Adrenal gland (tissue), 5 donors: ENCODE measurements at regions not wholly inside any gene's neighbourhood (a gene's known extent, or its start where the extent isn't known, plus 50 kb on each side); places are given as distances from the start of the nearest gene placed in this dataset.

Source experiments
- POLR2A ChIP-seq, 2 donors: fragments of 450-650 bp; IDR thresholded peaks; one replicate each; pipeline ENCODE4 v1.6.1; 2017; ENCODE audit warnings: antibody characterized with exemption in 2 of 2, mild to moderate bottlenecking in 2 of 2, moderate library complexity in 1 of 2
- TF ChIP-seq, protein P1 (sequence below), 6 experiments: fragments of 450-650 bp in 4 of 6; fragments of 200-600 bp in 2 of 6; sonication (generic) in 1 of 6; IDR thresholded peaks; 1 replicate in 5 of 6; 2 replicates in 1 of 6; pipeline versions ENCODE4 v1.5.1 to v1.8.0; 2016 to 2021; ENCODE audit warnings: antibody characterized with exemption in 6 of 6, mild to moderate bottlenecking in 2 of 6, moderate library complexity in 1 of 6
- donor health status: DM: no; HTN: no; CAD: no.

DNA sequence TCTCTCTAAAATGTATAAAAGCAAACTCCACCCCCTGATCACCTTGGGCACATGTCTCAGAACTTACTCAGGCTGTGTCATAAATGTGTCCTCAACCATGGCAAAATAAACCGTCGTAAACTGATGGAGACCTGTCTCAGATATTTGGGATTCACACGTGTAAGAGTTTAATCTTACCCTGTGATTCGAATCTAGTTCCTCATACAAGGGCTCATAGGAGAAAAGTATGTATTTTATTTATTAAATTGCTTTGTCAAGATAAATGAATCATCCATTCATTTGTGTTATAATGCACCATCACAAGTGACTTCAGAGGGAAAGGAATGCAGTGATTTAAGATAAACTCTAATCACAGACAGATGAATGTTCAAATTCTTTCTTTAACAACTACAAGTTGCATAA lies 712.5 kb upstream of the LRATD1 start:
- TF ChIP-seq, protein P1, sequence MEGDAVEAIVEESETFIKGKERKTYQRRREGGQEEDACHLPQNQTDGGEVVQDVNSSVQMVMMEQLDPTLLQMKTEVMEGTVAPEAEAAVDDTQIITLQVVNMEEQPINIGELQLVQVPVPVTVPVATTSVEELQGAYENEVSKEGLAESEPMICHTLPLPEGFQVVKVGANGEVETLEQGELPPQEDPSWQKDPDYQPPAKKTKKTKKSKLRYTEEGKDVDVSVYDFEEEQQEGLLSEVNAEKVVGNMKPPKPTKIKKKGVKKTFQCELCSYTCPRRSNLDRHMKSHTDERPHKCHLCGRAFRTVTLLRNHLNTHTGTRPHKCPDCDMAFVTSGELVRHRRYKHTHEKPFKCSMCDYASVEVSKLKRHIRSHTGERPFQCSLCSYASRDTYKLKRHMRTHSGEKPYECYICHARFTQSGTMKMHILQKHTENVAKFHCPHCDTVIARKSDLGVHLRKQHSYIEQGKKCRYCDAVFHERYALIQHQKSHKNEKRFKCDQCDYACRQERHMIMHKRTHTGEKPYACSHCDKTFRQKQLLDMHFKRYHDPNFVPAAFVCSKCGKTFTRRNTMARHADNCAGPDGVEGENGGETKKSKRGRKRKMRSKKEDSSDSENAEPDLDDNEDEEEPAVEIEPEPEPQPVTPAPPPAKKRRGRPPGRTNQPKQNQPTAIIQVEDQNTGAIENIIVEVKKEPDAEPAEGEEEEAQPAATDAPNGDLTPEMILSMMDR (IDR thresholded peaks at IDR 0.05) = no peak
- no peak for TF ChIP-seq POLR2A (IDR thresholded peaks at IDR 0.05)
